ENCODE measurements at regions not wholly inside any gene's neighbourhood (a gene's known extent, or its start where the extent isn't known, plus 50 kb on each side); places are given as distances from the start of the nearest gene placed in this dataset.

- DNase-seq: no peak
- TF ChIP-seq CTCF (IDR thresholded peaks at IDR 0.05): no peak
- Histone ChIP-seq H3K9me3 (no peaks in the 10 kb centered on the region), H3K4me3 (no peak overlapping the region), H3K4me1 (no peaks in the 10 kb centered on the region), H3K36me3 (no peaks in the 10 kb centered on the region), H3K27ac (no peak overlapping the region), H3K27me3 (no peaks in the 10 kb centered on the region)
- intact Hi-C loops (cut with DNase I; ENCODE audit: low total_unique reads): no loop called here
These were observed 131.8 kb downstream of the CTH start for GRCh38 chr1:70542856-70543255.

- Histone ChIP-seq H3K4me3 (no peak overlapping the region), H3K27ac (no peak overlapping the region), H3K4me1 (no peaks in the 10 kb centered on the region), H3K9me3 (no peaks in the 10 kb centered on the region), H3K36me3 (no peaks in the 10 kb centered on the region), H3K27me3 (no peaks in the 10 kb centered on the region)
- intact Hi-C loops (cut with DNase I; ENCODE audit: low total_unique reads): no loop called here
- no peak for DNase-seq
- no peak for TF ChIP-seq CTCF (IDR thresholded peaks at IDR 0.05)
These were observed 135.7 kb downstream of the CTH start for GRCh38 chr1:70546726-70547125.

- DNase-seq: no peak
- H3K27ac ChIP-seq: no peak overlapping the region
- no peak overlapping the region for H3K4me3 ChIP-seq
- intact Hi-C loops (cut with DNase I; ENCODE audit: low total_unique reads): no loop called here
- no peaks in the 10 kb centered on the region for H3K27me3 ChIP-seq
- TF ChIP-seq CTCF (IDR thresholded peaks at IDR 0.05): no peak
- no peaks in the 10 kb centered on the region for H3K9me3 ChIP-seq
- no peaks in the 10 kb centered on the region for H3K36me3 ChIP-seq
- no peaks in the 10 kb centered on the region for H3K4me1 ChIP-seq
These were observed 141.8 kb downstream of the CTH start for GRCh38 chr1:70552662-70553566.

- Histone ChIP-seq H3K4me1 (no peaks in the 10 kb centered on the region), H3K27ac (no peak overlapping the region), H3K4me3 (no peak overlapping the region), H3K27me3 (no peaks in the 10 kb centered on the region), H3K9me3 (no peaks in the 10 kb centered on the region), H3K36me3 (no peaks in the 10 kb centered on the region)
- DNase-seq: no peak
- intact Hi-C loops (cut with DNase I; ENCODE audit: low total_unique reads): no loop called here
- no peak for TF ChIP-seq CTCF (IDR thresholded peaks at IDR 0.05)
These were observed 142.5 kb downstream of the CTH start for GRCh38 chr1:70553567-70553956.

- H3K9me3 ChIP-seq: no peaks in the 10 kb centered on the region
- no peak for DNase-seq
- no peak overlapping the region for H3K27ac ChIP-seq
- no peak for TF ChIP-seq CTCF (IDR thresholded peaks at IDR 0.05)
- intact Hi-C loops (cut with DNase I; ENCODE audit: low total_unique reads): no loop called here
- no peaks in the 10 kb centered on the region for H3K36me3 ChIP-seq
- H3K4me1 ChIP-seq: no peaks in the 10 kb centered on the region
- no peak overlapping the region for H3K4me3 ChIP-seq
- H3K27me3 ChIP-seq: no peaks in the 10 kb centered on the region
These were observed 143.3 kb downstream of the CTH start for GRCh38 chr1:70554341-70554740.
